GM10248 (cell line): ENCODE measurements at regions not wholly inside any gene's neighbourhood (a gene's known extent, or its start where the extent isn't known, plus 50 kb on each side); places are given as distances from the start of the nearest gene placed in this dataset.

Experiments used
- CTCF ChIA-PET: fragments of 300-600 bp; sonication (Branson Sonifier 250); formaldehyde crosslinking; extraction: SDS; loops from one replicate; lab custom pipeline; 2021; ENCODE audit warnings: antibody characterized with exemption; lab: Yijun Ruan, JAX
- POLR2A ChIA-PET: fragments of 350-650 bp; sonication (Branson Sonifier 250); formaldehyde crosslinking; extraction: SDS; loops from one replicate; lab custom pipeline; 2020; ENCODE audit warnings: antibody characterized with exemption; lab: Yijun Ruan, JAX
- DNase-seq: peaks from one replicate; pipeline ENCODE4 v3.0.0; 2012; ENCODE audit errors: extremely low spot score
- TF ChIP-seq, protein P1 (sequence below): IDR thresholded peaks from 2 replicates; pipeline ENCODE4 v1.5.1; 2012; ENCODE audit warnings: mild to moderate bottlenecking, low read depth; ENCODE audit errors: extremely low read depth, missing control alignments, control extremely low read depth

DNA sequence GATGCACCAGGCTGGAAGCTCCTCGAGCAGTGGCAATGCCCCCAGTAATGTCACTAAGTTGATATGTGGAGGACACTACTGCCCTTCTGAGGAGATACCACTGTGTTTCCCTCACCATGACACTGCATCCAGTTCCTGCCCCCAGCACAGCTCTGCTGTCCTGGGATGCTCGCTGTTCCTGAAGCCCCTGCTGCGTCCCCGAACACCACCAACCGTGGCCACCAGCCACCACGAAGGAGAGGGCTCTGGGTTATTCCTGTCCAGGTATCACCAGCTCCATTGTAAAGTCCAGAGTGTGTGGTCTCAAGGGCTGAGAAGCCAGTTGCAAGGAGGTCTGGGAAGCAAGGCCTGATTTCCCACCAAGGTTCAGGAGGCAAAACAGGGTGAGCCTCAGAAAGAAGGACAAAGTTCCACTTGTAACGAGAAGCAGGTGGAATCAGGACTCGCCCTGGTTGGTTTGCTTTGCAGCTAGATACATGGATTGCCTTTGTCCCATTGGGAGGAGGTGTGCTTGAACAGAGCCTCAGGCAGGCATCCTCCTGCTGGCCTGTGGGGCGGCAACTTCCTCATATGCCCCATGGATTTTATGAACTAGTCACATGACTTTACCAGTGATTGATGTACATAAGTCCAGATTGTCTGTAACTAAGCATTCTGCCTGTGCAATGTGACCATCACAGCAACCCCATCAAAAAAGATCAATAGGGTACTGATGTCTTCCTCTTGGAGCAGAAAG is 427.0 kb upstream of the VSTM2A start:
- DNase-seq = no peak
- ChIA-PET CTCF (interaction anchor here (0.9 kb wide), 1 partner anchor 28 kb away, joined by 3 read pairs; no protein-coding TSS in a partner anchor), POLR2A (no interaction called here)
- TF ChIP-seq, protein P1, sequence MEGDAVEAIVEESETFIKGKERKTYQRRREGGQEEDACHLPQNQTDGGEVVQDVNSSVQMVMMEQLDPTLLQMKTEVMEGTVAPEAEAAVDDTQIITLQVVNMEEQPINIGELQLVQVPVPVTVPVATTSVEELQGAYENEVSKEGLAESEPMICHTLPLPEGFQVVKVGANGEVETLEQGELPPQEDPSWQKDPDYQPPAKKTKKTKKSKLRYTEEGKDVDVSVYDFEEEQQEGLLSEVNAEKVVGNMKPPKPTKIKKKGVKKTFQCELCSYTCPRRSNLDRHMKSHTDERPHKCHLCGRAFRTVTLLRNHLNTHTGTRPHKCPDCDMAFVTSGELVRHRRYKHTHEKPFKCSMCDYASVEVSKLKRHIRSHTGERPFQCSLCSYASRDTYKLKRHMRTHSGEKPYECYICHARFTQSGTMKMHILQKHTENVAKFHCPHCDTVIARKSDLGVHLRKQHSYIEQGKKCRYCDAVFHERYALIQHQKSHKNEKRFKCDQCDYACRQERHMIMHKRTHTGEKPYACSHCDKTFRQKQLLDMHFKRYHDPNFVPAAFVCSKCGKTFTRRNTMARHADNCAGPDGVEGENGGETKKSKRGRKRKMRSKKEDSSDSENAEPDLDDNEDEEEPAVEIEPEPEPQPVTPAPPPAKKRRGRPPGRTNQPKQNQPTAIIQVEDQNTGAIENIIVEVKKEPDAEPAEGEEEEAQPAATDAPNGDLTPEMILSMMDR = no peak

DNA sequence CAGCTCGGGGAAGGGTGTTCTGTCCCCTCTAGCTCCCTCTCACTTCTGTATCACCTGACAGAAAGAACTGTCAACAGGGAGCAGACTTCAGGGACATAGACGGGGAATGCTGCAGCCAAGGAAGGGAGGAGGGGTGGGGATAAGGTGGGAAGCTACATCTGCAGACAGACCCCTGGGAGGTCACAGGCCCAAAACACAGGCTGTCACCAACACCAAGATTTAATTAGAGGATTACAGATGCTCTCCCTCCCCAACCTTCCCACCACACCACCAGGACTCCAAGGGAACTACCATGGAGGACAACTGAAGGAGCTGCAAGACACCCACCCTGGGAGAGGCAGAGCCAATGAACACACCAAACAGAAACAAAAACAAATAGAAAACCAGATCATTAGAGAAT is 425.2 kb upstream of the VSTM2A start:
- POLR2A ChIA-PET = no interaction called here

DNA sequence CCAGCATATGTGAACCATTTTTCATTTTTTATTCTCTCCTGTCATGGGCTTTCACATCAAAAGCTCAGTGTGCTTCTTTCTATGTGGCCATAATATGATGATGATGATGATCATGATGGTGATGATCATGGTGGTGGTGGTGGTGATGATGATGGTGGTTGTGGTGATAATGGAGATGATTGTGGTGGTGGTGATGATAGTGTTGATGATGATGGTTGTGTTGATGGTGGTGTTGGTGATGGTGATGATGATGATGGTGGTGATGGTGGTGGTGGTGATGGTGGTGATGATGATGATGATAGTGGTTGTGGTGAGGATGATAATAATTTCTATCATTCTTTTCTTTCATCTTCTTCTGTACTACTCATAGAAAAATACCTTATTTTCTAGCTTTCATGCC is 413.1 kb upstream of the VSTM2A start:
- CTCF ChIA-PET = no interaction called here

More for the DNA sequence above, 425.2 kb upstream of the VSTM2A start:
- DNase-seq = no peak
- CTCF ChIA-PET = interaction anchor here (1.2 to 1.8 kb wide), 2 partner anchors 13 to 175 kb away, joined by 3 to 5 read pairs; no protein-coding TSS in a partner anchor
- TF ChIP-seq, protein P1 = no peak

DNA sequence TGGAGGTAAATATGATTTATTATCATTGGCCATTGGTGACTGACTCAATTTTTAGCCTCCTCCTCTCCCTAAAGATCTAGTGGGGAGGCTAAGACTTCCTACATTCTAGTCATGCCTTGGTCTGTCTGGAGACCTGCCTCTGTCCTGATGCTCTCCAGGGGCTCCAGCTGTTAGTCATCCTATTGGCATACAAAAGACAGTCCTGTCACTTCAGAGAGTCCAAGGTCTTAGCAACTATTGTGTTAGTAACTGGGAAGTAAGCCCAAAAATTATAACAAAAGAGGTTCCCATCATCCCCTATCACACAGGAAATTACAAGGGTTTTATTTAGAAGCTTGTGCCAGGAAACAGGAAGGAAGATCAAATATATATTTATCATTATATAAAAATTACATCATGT is 400.6 kb upstream of the VSTM2A start:
- TF ChIP-seq, protein P1 = no peak
- no peak for DNase-seq
- CTCF ChIA-PET = no interaction called here
- POLR2A ChIA-PET = no interaction called here

More for the DNA sequence above, 413.1 kb upstream of the VSTM2A start:
- DNase-seq = no peak
- TF ChIP-seq, protein P1 = no peak
- POLR2A ChIA-PET = no interaction called here

DNA sequence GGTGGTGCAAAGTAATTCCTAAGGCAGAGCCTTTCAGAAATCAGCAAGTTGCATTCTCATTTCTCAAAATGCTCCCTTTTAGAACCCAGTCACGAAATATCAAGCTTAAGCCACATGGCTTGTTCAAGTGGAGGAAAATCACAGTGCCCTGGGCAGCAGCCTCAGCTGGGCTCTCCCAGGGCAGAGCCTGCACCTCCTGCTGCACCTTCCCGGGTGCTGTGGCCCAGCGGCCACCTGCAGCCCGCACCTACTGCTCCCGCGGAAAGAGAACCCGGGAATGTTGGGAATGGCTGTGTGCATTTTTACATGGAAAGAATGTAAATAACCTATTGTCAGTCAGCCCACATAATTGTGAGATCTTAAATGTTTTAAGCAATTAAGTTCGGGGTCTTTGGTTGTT is 396.5 kb upstream of the VSTM2A start:
- TF ChIP-seq, protein P1 = no peak
- DNase-seq = no peak
- POLR2A ChIA-PET = no interaction called here
- CTCF ChIA-PET = no interaction called here

DNA sequence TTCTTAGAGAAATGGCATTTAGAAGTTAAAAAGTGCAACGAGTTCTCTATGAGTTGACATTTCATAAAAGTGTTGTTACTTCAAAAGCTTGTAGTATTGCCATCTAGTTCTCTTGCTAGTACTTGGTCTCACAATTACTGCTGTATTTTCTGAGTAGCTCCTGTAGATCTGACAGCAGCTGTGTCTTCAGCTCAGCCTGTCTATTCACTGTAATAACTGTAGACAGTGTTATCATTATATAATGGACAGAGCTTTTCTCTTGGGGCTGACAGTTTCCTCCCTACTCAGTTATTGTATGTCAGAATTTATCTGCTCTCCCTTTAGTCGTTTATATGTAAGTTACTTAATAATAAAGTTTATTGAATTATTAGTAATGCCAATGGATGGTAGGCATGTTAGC is 388.7 kb upstream of the VSTM2A start:
- CTCF ChIA-PET = no interaction called here
- TF ChIP-seq, protein P1 = no peak

DNA sequence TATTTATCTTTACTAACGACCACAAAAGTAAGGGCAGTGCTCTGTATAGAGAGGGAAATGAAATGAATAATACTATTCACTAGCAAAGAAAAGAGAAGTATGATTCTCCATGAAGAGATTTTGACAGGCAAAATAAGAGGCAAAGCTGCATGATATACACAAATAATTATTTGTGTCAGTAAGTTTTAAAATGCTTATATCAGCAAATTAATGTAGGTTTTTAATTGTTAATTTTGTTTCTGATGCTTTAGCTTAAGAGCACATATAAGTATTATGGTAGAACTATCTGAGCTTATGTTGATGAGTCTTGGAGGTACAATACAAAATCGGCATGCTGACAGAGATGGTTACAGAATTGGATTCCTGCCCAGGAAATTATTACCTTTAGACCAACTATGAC is 383.1 kb upstream of the VSTM2A start:
- POLR2A ChIA-PET = no interaction called here
- no peak for DNase-seq
- TF ChIP-seq, protein P1 = no peak
- CTCF ChIA-PET = no interaction called here

More for the DNA sequence above, 388.7 kb upstream of the VSTM2A start:
- POLR2A ChIA-PET = no interaction called here
- no peak for DNase-seq
